DMS79 treated with DMSO at 0.1 percent for 48 hours (cell line): ENCODE measurements at regions not wholly inside any gene's neighbourhood (a gene's known extent, or its start where the extent isn't known, plus 50 kb on each side); places are given as distances from the start of the nearest gene placed in this dataset.
"Not testable (repeated sequence)": the region's sequence is repeated elsewhere in the genome, so short reads cannot be mapped to it uniquely, and the experiment has no call there.

Experiments
- DNase-seq: peaks from one replicate; lab custom pipeline; 2025; lab: John Stamatoyannopoulos, UW

DNA sequence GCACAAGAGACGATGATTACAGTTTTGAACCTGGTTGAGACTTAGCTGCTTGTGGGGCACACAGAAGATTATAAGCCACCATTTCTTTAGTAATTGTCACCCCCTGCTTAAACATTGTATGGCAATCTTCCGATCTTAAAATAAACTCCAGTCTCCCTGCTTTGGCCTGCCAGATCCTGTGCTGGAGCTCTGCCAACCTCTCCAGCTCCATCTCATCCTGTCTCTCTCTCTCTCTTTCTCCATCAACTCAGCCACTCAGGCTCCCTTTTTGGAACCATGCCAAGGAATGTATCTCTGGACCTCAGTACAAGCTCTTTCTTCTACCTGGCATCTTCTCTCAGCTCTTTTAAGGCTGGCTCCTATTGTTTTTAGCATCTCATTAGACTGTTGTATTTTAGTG lies 1053.2 kb downstream of the REEP3 start:
- no peak for DNase-seq

DNA sequence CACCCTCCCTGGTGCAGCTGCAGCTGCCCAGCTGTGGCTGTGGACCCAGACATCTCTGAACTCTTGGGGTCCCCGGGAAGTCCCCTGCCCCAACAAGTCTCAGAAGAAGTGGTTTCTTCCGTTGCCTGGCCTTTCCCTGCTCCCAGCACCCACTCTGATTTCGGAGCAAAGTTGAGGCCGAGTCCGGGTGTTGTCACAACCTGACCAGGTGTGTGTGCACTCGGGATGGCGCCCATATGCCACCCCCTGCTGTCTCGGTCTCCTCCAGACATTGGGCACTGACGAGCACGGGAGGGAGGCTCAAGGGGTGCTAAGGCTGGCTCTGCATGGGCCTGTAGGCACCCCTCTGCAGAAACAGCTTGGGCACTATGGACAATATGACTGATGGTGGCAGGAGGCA lies 1055.3 kb downstream of the REEP3 start:
- DNase-seq, result no peak

DNA sequence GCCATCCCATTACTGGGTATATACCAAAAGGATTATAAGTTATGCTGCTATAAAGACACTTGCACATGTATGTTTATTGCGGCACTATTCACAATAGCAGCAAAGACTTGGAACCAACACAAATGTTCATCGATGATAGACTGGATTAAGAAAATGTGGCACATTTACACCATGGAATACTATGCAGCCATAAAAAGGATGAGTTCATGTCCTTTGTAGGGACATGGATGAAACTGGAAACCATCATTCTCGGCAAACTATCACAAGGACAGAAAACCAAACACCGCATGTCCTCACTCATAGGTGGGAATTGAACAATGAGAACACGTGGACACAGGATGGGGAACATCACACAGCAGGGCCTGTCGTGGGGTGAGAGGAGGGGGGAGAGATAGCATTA lies 1057.6 kb downstream of the REEP3 start:
- DNase-seq, result not testable (repeated sequence)

DNA sequence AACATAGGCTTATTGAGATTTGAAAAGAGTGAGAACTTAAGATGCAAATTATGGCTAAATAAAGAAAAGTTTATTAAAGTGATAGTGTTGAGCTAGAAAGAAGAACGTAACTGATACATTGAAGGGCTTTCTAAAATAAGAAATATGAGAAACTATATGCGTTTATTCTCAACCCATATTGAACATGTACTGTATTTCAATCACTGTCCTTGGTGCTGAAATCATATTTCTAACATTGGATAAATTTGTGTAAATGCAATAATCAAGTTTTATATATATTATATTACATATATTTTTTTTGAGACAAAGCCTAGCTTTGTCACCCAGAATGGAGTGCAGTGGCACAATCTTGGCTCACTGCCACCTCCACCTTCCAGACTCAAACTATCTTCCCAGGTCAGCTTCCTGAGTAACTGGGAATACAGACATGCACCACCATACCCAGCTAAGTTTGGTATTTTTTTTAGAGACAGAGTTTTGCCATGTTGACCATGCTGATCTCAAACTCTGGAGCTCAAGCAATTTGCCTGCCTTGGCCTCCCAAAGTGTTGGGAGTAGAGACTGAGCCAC lies 1065.8 kb downstream of the REEP3 start:
- DNase-seq, result no peak

DNA sequence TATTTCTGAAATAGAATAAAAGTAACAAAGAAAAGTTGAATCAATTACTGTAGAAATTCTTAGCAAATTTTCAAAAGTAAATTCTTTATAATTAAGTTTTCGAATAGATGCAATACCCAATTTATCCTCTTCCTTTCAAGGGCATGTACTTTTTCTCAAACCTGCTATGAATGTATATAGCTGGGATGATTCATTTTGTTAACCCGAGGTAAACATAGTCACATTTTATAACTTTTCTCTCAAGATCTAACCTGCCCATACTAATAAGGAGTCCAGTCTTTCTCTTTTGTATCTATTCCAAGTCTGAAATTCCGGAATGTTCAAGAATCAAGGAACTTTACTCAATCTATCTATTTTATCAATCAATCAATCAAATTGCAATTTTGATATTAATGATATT lies 1072.9 kb downstream of the REEP3 start:
- DNase-seq, result no peak

DNA sequence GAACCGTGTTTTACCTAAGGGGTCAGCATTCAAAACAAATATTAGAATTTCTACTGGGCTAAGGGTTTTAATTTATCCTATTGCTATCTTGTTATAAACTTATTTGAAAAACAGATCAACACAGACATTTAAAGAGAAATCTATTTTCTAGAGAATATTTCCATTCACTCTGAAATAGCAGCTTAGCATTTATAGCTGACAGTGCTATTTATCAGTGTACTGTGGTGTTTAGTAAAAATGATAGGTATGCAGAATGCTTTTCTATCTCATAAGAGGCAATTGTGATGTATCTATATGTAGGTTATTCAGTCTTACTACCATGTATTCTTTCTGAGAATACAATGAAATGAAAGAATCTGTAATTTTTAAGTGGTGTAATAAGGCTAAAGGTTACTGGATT lies 1077.4 kb downstream of the REEP3 start:
- DNase-seq, result no peak

DNA sequence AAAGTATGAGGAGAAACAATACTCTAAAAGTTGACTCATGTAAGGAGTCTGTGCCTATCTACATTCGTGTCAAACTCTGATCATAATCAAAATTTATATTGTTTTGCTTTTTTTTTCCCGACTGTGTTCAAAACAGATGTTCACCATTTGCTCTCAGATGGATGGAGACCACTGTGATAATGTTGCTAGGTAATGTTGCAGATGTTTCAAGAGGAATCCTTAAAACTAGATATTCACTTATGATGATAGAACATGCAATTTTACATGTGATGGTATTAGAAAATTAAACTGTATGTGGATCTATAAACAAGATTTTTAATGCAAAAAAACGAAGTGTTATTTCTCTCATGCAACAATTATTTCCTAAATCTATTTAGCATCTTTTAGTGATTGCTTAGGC lies 1080.1 kb downstream of the REEP3 start:
- no peak for DNase-seq

DNA sequence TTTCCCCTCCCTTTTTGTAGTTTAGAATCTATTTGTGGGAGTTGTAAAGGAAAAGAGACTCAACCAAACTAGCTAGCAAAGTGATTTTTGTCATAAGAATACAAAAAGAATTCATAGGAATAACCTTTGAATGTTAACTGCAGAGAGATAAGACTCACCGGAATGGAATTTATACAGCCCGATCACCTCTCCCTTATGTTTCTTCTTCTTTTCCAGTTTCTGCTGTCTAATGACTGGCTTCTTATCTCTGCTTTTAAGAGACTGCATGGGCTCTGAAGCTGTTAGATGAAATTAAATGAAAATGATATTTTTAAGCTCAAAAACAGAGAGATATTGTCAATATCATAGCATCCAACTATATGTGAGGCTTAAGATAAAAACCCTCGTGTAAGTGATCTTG lies 1095.9 kb downstream of the REEP3 start:
- no peak for DNase-seq

DNA sequence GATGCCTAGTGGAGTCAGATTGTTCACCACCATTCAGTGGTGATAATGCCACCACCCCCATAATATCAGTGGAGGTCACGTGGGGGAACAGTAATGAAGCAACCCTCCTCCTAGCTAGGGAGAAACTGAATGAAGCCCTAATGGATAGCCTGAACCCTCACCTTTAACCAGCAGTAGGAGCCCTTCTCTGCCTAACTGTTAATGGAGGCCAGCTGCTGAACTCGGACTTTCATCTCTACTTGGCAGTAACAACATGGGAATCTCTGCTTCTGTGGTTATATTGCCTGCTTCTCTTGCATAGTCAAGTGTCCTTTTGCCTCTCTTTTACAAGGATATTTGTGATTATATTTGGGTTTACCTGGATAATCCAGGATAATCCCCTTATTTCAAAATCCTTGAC lies 1097.9 kb downstream of the REEP3 start:
- DNase-seq, result no peak

DNA sequence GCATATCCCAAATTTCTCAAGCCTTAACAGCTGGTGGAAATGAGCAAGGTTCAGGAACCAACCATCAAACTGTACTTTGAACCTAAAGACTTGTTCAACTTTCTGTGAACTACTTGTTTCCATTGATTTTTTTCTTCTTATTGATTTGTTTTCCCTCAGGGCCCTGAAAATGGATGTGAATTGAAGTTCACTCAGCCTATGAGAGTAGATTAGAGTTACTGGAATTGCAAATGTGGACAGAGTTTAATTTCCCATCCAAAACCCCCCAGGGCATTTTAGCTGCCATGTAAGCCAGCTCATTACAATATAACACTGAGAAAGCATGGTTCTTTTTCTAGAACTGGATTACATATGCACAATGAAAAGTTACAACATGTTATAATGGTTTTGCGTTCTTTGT lies 1105.7 kb downstream of the REEP3 start:
- DNase-seq, result no peak

DNA sequence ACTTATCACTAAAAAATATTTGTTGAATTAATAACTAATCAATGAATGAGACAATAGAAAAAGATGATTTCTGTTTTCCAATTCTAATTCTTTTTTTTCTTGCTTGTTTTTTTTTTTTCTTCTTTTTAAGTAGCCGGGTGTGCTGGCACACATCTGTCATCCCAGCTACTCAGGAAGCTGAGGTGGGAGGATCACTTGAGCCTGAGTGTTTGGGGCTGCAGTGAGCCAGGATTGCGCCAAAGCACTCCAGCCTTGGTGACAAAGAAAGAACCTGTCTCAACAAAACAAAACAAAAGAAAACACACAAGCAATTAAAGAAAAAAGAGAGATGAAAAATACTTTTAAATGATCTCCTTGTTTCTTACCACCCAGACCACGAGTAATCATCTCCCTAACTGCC lies 1109.3 kb downstream of the REEP3 start:
- DNase-seq, result no peak

DNA sequence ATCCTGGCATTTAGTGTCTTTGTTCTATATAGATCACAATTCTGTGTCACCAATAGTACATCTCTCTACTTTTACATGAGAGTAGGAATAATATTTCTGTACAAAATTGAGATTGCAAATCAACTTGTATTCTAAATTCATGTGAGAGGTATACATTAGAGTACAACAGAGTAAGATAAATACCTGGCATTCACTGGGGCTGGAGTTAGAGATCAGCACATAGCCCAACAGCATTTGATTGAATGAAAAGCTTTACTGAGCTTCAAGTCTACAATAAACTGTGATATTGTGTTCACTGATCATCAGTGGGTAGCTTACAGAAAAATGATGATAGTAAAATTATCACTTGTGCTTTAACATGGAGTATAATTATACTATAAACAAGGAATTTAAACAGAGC lies 1114.7 kb downstream of the REEP3 start:
- no peak for DNase-seq

DNA sequence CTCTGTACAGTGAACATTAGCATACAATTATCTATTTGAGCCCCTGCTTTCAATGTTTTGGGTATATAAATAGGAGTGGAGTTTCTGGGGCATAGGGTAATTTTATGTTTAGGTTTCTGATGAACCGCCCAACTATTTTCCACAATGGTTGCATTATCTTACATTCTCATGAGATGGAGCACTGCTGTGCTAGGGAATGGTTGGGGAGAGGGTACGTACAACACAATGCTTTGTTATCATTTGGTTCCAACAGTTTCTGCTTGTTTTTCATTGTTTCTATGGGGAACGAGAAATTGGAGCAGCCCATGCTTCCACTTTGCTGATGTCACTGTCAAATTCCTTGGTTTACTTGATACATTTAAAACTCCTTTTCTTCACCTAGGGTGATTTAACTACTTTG lies 1115.3 kb downstream of the REEP3 start:
- DNase-seq, result no peak

DNA sequence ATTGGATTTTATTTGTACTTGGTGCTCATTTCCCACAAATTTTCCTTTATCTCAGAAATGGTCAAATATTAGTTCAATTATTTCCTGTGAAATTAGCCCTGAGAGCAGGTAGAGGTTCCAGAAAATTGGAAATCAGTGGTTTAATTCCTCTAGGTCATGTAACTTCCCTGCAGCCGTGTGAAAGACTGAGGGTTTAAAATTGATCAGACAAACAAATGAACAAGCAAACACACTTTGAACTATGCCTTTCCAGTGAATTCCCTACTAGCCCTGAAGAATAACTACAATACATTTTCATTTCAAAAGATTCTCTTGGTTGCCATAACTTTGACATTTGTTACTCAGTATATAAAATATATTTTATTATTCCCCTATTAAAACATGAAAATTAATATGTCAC lies 1116.7 kb downstream of the REEP3 start:
- no peak for DNase-seq

DNA sequence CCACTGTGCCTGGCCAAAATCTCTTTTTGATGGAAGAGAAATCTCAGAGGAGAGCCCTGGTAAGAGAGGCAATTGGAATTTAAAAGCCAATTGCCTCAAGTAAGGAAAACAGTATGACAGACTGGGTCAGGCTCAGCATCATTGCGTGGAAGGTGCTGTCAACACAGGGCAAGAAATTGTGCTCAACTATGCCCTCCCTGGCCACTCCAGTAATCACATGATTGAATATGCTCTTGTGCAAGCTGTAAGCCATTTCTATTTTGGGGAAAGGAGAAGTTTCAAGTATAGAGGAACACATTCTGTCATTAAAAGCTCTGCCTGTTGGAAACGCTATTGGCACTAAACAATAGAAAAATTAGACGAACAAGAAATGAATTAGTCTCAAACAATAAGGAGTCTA lies 1127.7 kb downstream of the REEP3 start:
- DNase-seq, result no peak

DNA sequence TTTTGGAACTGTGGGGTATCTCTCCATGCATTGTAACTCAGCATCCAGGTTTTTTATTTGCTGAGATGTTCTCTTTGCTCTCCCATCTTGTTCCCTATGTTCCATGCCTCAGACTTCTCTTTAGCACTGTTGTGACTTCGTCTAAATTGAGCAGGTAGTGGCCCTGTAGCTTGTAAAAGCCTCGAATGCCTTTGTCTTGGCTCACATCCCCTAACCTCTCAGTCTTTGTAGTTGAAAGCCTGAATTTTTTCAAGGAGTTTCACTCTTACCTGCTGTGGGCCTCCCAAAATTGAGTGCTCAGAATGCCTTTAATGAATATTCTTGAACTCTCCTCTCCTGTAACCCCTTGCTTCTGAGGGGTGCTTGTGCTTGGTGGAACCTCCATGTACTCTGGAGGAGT lies 1137.3 kb downstream of the REEP3 start:
- no peak for DNase-seq

DNA sequence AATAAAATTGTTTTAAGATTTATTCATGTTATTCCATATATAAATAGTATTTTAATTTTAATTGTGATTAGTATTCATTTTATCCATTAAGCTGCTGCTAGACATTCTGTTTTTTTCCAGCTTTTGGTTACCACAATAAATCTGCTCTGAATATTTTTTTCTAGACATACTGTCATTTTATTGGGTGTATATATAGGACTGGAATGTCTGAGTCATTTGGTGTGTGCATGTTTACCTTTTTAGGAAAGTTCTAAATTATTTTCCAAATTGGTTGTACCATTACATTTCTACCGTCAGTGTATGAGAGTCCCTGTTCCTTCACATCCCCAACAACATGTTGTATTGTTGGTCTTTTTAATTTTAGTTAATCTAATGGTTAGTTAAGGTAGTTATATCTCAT lies 1138.1 kb downstream of the REEP3 start:
- DNase-seq, result no peak

DNA sequence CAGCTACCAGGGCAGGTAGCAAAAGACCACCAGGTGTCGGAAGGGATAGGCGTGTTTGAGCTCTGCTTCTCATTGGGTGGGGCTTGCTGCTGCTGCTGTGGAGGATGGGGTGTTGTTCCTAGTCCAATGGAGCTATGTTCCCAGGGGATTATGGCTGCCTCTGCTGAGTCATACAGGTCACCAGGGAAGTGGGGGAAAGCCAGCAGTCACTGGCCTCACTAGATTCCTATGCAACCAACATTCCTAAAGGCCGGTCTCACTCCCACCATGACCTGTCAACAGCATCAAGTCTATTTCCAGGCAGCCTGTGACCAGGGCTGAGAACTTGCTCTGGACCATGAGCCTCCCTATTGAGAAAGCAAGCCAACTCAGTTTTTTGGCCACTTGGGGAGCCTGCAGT lies 1160.8 kb downstream of the REEP3 start:
- no peak for DNase-seq

DNA sequence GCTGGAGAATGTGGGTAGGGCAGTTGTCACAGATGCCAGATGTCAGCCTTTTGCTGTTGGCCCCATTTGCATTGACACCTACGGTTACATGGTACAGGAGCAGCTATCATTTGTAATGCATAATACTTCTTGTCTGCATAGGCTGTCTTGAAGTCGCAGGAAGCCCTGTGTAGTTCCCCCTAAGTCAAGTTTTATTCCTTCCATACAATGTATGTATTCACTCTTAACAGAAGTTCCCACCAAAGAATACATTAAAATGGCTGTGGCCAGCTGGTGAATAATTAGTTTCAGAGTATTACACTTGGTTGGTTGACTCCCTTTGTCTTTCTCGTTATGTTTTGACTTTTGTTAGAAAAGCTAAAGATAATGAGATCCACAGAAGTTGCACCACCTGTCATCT lies 1169.0 kb downstream of the REEP3 start:
- no peak for DNase-seq

DNA sequence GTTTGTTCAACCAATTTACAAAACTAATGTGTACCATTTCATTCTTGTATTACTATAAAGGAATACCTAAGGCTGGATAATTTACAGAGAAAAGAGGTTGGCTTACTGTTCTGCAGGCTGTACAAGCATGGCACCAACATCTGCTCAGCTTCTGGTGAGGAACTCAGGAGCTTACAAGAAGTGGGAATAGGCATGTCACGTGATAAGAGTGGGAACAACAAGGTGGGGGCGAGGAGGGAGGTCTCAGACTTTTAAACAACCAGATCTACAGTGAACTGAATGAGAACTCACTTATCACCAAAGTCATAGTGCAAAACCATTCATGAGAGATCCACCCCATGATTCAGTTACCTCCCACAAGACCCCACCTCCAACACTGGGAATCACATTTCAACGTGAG lies 1178.0 kb downstream of the REEP3 start:
- DNase-seq, result no peak

DNA sequence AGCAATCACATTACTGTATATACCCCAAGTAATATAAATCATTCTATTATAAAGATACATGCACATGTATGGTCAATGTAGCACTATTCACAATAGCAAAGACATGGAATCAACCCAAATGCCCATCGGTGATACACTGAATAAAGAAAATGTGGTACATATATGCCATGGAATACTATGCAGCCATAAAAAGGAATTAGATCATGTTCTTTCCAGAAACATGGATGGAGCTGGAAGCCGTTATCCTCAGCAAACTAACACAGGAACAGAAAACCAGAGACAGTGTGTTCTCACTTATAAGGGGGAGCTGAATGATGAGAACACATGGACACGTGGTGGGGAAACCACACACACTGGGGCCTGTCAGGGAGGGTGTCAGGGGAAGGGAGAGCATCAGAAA lies 1180.9 kb downstream of the REEP3 start:
- not testable (repeated sequence) for DNase-seq

DNA sequence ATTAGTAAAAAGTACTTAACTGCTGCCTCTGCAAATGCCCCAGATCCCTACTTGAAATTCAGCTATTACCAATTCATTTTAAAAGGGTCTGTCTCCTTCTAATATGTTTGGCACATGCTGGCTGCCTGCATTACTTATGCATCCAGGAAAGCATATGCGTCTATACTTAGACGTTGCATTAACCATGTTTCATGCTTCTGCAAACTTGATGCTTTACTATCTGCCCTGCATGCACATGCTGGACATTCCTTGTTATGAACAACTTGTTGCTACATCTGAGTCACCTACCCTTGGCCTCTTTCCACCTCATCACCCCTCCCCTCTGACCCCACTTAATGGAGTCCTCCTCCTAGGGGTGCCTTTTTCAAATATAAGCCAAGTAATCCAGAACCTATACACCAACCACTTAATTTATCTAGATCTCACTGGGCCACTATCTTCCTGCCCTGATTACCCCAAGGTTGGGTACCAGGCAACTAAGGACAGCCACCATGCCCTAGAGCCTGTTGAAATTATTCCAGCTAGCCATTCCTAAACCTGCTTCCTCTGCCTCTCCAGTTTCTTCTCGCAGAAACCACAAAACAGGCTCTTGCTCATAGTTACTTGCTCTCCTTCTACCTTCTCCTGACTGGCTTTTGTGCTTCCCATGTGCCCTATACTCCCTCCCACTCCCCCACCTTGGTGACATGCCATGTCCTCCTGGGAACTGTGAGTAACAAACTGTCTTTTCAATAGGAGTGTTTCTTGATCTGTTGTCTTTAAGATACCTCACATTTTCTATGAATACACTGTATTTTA lies 1187.9 kb downstream of the REEP3 start:
- no peak for DNase-seq

DNA sequence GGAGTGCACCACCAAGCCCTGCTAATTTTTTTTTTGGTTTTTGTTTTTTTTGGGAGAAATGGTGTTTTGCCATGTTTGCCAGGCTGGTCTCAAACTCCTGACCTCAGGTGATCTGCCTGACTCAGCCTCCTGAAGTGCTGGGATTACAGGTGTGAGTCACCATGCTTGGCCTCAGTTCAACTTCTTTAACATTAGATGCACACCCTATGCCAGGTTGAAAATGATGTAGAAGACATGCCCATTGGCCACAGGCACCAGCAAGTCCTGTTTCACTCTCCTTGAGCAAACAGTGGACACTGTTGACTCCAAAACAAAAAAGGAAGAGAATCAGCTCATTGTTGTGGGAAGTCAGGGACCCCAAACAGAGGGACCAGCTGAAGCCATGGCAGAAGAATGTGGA lies 1205.3 kb downstream of the REEP3 start:
- DNase-seq, result no peak

DNA sequence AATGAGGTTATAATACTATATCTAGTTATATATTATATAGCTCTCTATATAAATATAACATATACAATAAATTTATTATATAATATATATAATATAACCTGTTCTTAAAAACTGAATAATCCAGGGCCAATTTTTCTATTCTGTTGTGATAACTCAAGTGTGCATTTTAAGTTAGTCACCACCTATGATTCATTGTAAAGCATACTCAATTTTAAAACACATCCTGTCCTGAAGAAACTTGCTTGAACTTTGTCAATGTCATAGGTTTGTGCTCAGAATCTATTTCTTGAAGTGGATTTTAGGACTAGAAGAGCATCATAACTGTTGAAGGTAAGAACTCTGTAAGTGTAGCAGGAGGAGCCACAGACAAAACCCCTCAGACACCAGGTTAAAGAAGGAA lies 1209.8 kb downstream of the REEP3 start:
- DNase-seq, result no peak
